HG03039 (cell line): ENCODE measurements at regions not wholly inside any gene's neighbourhood (a gene's known extent, or its start where the extent isn't known, plus 50 kb on each side); places are given as distances from the start of the nearest gene placed in this dataset.
"Not testable (repeated sequence)": the region's sequence is repeated elsewhere in the genome, so short reads cannot be mapped to it uniquely, and the experiment has no call there.

Experiments used
- ATAC-seq: cut with Tn5 transposase; IDR thresholded peaks from one replicate; pipeline ENCODE4 v1.9.1; 2021; ENCODE audit warnings: mild to moderate bottlenecking, moderate library complexity; ENCODE audit not compliant: unreplicated experiment

- no peak for ATAC-seq
Observed at GRCh38 chr3:67145738-67146137, 147.6 kb downstream of the KBTBD8 start.

- ATAC-seq, result no peak
Observed at GRCh38 chr3:67154429-67154828, 156.3 kb downstream of the KBTBD8 start.

GRCh38 chr3:67167481-67167880 lies 169.4 kb downstream of the KBTBD8 start:
- ATAC-seq, result no peak

- ATAC-seq, result no peak
Observed at GRCh38 chr3:67171841-67172240, 173.7 kb downstream of the KBTBD8 start.

GRCh38 chr3:67173130-67173529 lies 175.0 kb downstream of the KBTBD8 start:
- ATAC-seq, result not testable (repeated sequence)

GRCh38 chr3:67176396-67176795 lies 178.3 kb downstream of the KBTBD8 start:
- ATAC-seq, result no peak

- ATAC-seq, result no peak
Observed at GRCh38 chr3:67192466-67192865, 194.4 kb downstream of the KBTBD8 start.

- no peak for ATAC-seq
Observed at GRCh38 chr3:67196677-67197076, 198.6 kb downstream of the KBTBD8 start.

GRCh38 chr3:67198374-67198773 lies 200.3 kb downstream of the KBTBD8 start:
- ATAC-seq, result no peak

GRCh38 chr3:67200618-67201017 lies 202.5 kb downstream of the KBTBD8 start:
- ATAC-seq, result no peak

- no peak for ATAC-seq
Observed at GRCh38 chr3:67201026-67201425, 202.9 kb downstream of the KBTBD8 start.

GRCh38 chr3:67202053-67202452 lies 203.9 kb downstream of the KBTBD8 start:
- no peak for ATAC-seq

- no peak for ATAC-seq
Observed at GRCh38 chr3:67204951-67205350, 206.8 kb downstream of the KBTBD8 start.

GRCh38 chr3:67215690-67216089 lies 217.6 kb downstream of the KBTBD8 start:
- ATAC-seq, result no peak

GRCh38 chr3:67227030-67227429 lies 228.9 kb downstream of the KBTBD8 start:
- ATAC-seq, result no peak

GRCh38 chr3:67228136-67228535 lies 230.0 kb downstream of the KBTBD8 start:
- ATAC-seq, result no peak

GRCh38 chr3:67232642-67233041 lies 234.5 kb downstream of the KBTBD8 start:
- no peak for ATAC-seq

- ATAC-seq, result no peak
Observed at GRCh38 chr3:67239353-67239752, 241.2 kb downstream of the KBTBD8 start.

- ATAC-seq, result no peak
Observed at GRCh38 chr3:67241084-67241483, 243.0 kb downstream of the KBTBD8 start.

- no peak for ATAC-seq
Observed at GRCh38 chr3:67244130-67244529, 246.0 kb downstream of the KBTBD8 start.

- no peak for ATAC-seq
Observed at GRCh38 chr3:67245545-67245944, 247.4 kb downstream of the KBTBD8 start.

- no peak for ATAC-seq
Observed at GRCh38 chr3:67248726-67249125, 250.6 kb downstream of the KBTBD8 start.

- not testable (repeated sequence) for ATAC-seq
Observed at GRCh38 chr3:67252906-67253305, 254.8 kb downstream of the KBTBD8 start.
